ENCODE measurements at regions not wholly inside any gene's neighbourhood (a gene's known extent, or its start where the extent isn't known, plus 50 kb on each side); places are given as distances from the start of the nearest gene placed in this dataset.

DNA sequence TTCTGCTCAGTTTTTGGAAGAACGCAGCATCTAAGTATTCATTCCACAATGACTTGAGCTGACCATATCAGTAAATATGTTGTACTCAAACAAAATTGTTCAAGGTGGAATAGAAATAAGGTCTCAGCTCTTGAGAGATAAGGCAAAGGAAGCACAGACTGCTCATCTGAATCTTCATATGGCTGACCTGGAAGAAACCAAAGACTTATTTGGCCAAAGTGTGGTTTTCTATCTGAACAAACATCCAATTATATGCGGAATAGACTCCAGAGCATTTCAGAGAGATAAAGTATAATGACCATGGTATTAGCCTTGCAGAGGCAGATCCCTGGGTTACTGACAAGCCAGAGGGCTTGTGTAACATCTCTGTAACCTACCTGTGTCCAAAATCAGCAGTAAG is 308.7 kb downstream of the CD83 start:
- no peak for ATAC-seq
- Mint-ChIP-seq H3K9me3 (peaks cover 0 to 2% (median 0%) of the 10 kb centered on the region in 11 donors), H3K27me3 (no peaks in the 10 kb centered on the region), H3K27ac (no peak overlapping the region), H3K36me3 (peaks cover 0 to 5% (median 0%) of the 10 kb centered on the region in 5 donors), H3K4me3 (no peak overlapping the region), H3K4me1 (peaks cover 0 to 13% (median 0%) of the 10 kb centered on the region in 7 donors)
- Histone ChIP-seq H3K27ac (ENCODE audit: low read depth, low read length) (no peak overlapping the region), H3K36me3 (ENCODE audit: control insufficient read depth in 2 of 3, insufficient read depth in 3 of 3, low read length in 3 of 3) (no peaks in the 10 kb centered on the region), H3K4me1 (ENCODE audit: control insufficient read depth in 2 of 2, insufficient read depth in 2 of 2, low read length in 2 of 2) (no peaks in the 10 kb centered on the region), H3K27me3 (ENCODE audit: control insufficient read depth in 2 of 2, insufficient read depth in 2 of 2, low read length in 2 of 2) (no peaks in the 10 kb centered on the region), H3K4me3 (ENCODE audit: low read length) (no peak overlapping the region), H3K9me3 (ENCODE audit: control insufficient read depth in 2 of 3, low read length in 3 of 3) (no peaks in the 10 kb centered on the region)
- intact Hi-C loops (cut with micrococcal nuclease), result no loop called here
- no peak for DNase-seq
- ChIA-PET CTCF (no interaction called here), POLR2A (no interaction called here)

GRCh38 chr6:14428269-14428668 is 310.7 kb downstream of the CD83 start:
- ATAC-seq, result no peak
- H3K27ac Mint-ChIP-seq, result no peak overlapping the region

DNA sequence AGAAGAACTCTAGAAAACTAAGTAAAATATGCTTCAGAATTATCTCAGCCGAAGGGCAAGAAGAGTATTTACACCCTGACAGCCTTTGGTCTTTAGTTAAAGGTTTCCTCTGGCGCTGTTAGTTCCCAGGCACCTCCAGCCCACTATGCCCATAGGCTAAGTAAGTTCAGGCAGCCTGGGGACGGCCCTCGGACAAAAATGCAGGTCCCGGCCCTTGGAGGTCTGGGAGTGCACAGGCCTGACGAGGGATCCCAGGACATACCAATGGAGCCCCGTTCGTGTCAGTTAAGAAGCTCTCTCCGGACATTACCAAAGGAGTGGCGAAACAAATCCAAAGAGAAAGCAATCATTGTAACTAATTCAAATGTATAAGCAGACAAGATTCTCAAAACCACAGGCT is 311.8 kb downstream of the CD83 start:
- Histone ChIP-seq H3K4me1 (ENCODE audit: control insufficient read depth in 2 of 2, insufficient read depth in 2 of 2, low read length in 2 of 2) (no peaks in the 10 kb centered on the region), H3K4me3 (ENCODE audit: low read length) (no peak overlapping the region), H3K27ac (ENCODE audit: low read depth, low read length) (no peak overlapping the region), H3K27me3 (ENCODE audit: control insufficient read depth in 2 of 2, insufficient read depth in 2 of 2, low read length in 2 of 2) (no peaks in the 10 kb centered on the region), H3K36me3 (ENCODE audit: control insufficient read depth in 2 of 3, insufficient read depth in 3 of 3, low read length in 3 of 3) (no peaks in the 10 kb centered on the region), H3K9me3 (ENCODE audit: control insufficient read depth in 2 of 3, low read length in 3 of 3) (no peaks in the 10 kb centered on the region)
- no peak for DNase-seq
- ChIA-PET POLR2A (no interaction called here), CTCF (no interaction called here)
- Mint-ChIP-seq H3K4me3 (no peak overlapping the region), H3K27me3 (no peaks in the 10 kb centered on the region), H3K36me3 (no peaks in the 10 kb centered on the region), H3K4me1 (peaks cover 0 to 5% (median 0%) of the 10 kb centered on the region in 7 donors), H3K27ac (no peak overlapping the region), H3K9me3 (no peaks in the 10 kb centered on the region)
- ATAC-seq, result no peak
- intact Hi-C loops (cut with micrococcal nuclease), result no loop called here

More at GRCh38 chr6:14428269-14428668, 310.7 kb downstream of the CD83 start:
- H3K36me3 ChIP-seq (ENCODE audit: control insufficient read depth in 2 of 3, insufficient read depth in 3 of 3, low read length in 3 of 3), result no peaks in the 10 kb centered on the region
- H3K4me3 ChIP-seq (ENCODE audit: low read length), result no peak overlapping the region
- DNase-seq, result no peak
- no peaks in the 10 kb centered on the region for H3K9me3 ChIP-seq (ENCODE audit: control insufficient read depth in 2 of 3, low read length in 3 of 3)
- H3K27me3 ChIP-seq (ENCODE audit: control insufficient read depth in 2 of 2, insufficient read depth in 2 of 2, low read length in 2 of 2), result no peaks in the 10 kb centered on the region
- H3K27ac ChIP-seq (ENCODE audit: low read depth, low read length), result no peak overlapping the region
- Mint-ChIP-seq H3K4me3 (no peak overlapping the region), H3K27me3 (no peaks in the 10 kb centered on the region), H3K36me3 (peaks cover 0 to 3% (median 0%) of the 10 kb centered on the region in 5 donors), H3K4me1 (peaks cover 0 to 10% (median 0%) of the 10 kb centered on the region in 7 donors), H3K9me3 (no peaks in the 10 kb centered on the region)
- intact Hi-C loops (cut with micrococcal nuclease), result no loop called here
- no peaks in the 10 kb centered on the region for H3K4me1 ChIP-seq (ENCODE audit: control insufficient read depth in 2 of 2, insufficient read depth in 2 of 2, low read length in 2 of 2)
- POLR2A ChIA-PET, result no interaction called here
- CTCF ChIA-PET, result no interaction called here

DNA sequence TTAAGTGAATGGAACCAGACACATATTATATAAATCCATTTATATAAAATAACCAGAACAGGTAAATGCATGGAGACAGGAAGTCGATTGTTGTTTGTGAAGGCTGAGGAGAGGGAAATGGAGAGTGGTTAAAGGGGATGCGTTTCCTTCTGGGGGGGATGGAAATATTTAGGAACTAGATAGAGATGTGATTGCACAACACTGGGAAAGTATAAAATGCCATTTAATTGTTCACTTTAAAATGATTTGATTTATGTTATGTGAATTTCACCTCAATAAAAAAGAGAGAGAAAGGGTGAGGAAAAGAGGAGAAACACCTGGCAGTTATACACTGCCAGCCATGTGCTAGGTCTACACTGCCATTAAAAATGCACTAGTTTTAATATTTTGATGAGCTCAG is 312.6 kb downstream of the CD83 start:
- Histone ChIP-seq H3K4me1 (ENCODE audit: control insufficient read depth in 2 of 2, insufficient read depth in 2 of 2, low read length in 2 of 2) (no peaks in the 10 kb centered on the region), H3K9me3 (ENCODE audit: control insufficient read depth in 2 of 3, low read length in 3 of 3) (no peaks in the 10 kb centered on the region), H3K36me3 (ENCODE audit: control insufficient read depth in 2 of 3, insufficient read depth in 3 of 3, low read length in 3 of 3) (no peaks in the 10 kb centered on the region), H3K27me3 (ENCODE audit: control insufficient read depth in 2 of 2, insufficient read depth in 2 of 2, low read length in 2 of 2) (no peaks in the 10 kb centered on the region), H3K27ac (ENCODE audit: low read depth, low read length) (no peak overlapping the region), H3K4me3 (ENCODE audit: low read length) (no peak overlapping the region)
- no peaks in the 10 kb centered on the region for H3K36me3 Mint-ChIP-seq
- ChIA-PET POLR2A (no interaction called here), CTCF (no interaction called here)
- intact Hi-C loops (cut with micrococcal nuclease), result no loop called here
- H3K9me3 Mint-ChIP-seq, result peaks cover 0 to 4% (median 0%) of the 10 kb centered on the region in 11 donors
- DNase-seq, result no peak
- H3K4me3 Mint-ChIP-seq, result no peak overlapping the region
- no peak overlapping the region for H3K27ac Mint-ChIP-seq
- peaks cover 0 to 2% (median 0%) of the 10 kb centered on the region in 7 donors for H3K4me1 Mint-ChIP-seq
- ATAC-seq, result no peak
- H3K27me3 Mint-ChIP-seq, result no peaks in the 10 kb centered on the region

GRCh38 chr6:14431385-14432330 is 314.1 kb downstream of the CD83 start:
- no peaks in the 10 kb centered on the region for H3K27me3 Mint-ChIP-seq
- H3K27ac Mint-ChIP-seq, result no peak overlapping the region
- no peak overlapping the region for H3K4me3 Mint-ChIP-seq
- ATAC-seq (no peak), DNase-seq (no peak)
- POLR2A ChIA-PET, result no interaction called here
- H3K4me1 ChIP-seq (ENCODE audit: control insufficient read depth in 2 of 2, insufficient read depth in 2 of 2, low read length in 2 of 2), result no peaks in the 10 kb centered on the region
- intact Hi-C loops (cut with micrococcal nuclease), result no loop called here
- H3K4me1 Mint-ChIP-seq, result peaks cover 0 to 2% (median 0%) of the 10 kb centered on the region in 7 donors
- CTCF ChIA-PET, result no interaction called here
- H3K27me3 ChIP-seq (ENCODE audit: control insufficient read depth in 2 of 2, insufficient read depth in 2 of 2, low read length in 2 of 2), result no peaks in the 10 kb centered on the region
- no peaks in the 10 kb centered on the region for H3K36me3 Mint-ChIP-seq
- H3K27ac ChIP-seq (ENCODE audit: low read depth, low read length), result no peak overlapping the region
- peaks cover 0 to 4% (median 0%) of the 10 kb centered on the region in 11 donors for H3K9me3 Mint-ChIP-seq
- H3K36me3 ChIP-seq (ENCODE audit: control insufficient read depth in 2 of 3, insufficient read depth in 3 of 3, low read length in 3 of 3), result no peaks in the 10 kb centered on the region
- H3K9me3 ChIP-seq (ENCODE audit: control insufficient read depth in 2 of 3, low read length in 3 of 3), result no peaks in the 10 kb centered on the region
- H3K4me3 ChIP-seq (ENCODE audit: low read length), result no peak overlapping the region

DNA sequence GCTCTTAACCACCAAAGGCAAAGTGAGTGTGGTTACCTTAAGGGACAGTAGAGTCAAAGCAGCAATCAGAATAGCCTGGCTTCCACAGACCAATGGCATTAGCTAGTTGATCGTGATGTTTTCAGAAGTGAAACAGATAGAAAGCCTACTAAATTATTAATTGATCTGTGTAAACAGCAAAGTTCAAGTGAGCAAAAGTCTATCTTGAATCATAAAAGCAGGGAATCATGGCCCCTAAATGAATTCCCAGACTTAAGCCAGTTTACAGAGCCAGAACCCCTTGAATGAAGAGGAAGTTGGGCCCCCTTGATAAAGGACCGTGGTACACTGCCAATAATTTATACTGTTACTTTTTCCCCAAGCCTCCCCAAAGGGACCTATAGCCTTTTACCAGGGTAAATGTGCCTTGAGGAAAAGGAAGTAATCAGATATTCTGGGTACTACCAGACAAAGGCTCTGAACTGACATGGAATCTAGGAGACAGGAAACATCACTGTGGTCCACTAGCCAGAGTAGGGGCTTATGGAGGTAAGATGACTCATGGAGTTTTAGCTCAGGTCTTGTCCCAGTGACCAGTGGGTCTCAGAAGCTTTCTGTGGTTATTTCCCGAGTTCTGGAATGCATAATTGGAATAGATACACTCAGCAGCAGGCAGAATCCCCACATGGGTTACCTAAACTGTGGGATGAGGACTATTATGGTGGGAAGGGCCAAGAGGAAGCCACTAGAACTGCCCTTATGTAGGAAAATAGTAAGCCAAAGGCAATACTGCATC is 317.5 kb downstream of the CD83 start:
- intact Hi-C loops (cut with micrococcal nuclease), result no loop called here
- Histone ChIP-seq H3K4me1 (ENCODE audit: control insufficient read depth in 2 of 2, insufficient read depth in 2 of 2, low read length in 2 of 2) (no peaks in the 10 kb centered on the region), H3K27ac (ENCODE audit: low read depth, low read length) (no peak overlapping the region), H3K9me3 (ENCODE audit: control insufficient read depth in 2 of 3, low read length in 3 of 3) (no peaks in the 10 kb centered on the region), H3K27me3 (ENCODE audit: control insufficient read depth in 2 of 2, insufficient read depth in 2 of 2, low read length in 2 of 2) (no peaks in the 10 kb centered on the region), H3K4me3 (ENCODE audit: low read length) (no peak overlapping the region), H3K36me3 (ENCODE audit: control insufficient read depth in 2 of 3, insufficient read depth in 3 of 3, low read length in 3 of 3) (no peaks in the 10 kb centered on the region)
- Mint-ChIP-seq H3K36me3 (no peaks in the 10 kb centered on the region), H3K27ac (no peak overlapping the region), H3K27me3 (no peaks in the 10 kb centered on the region), H3K4me3 (no peak overlapping the region), H3K9me3 (peaks cover 0 to 4% (median 0%) of the 10 kb centered on the region in 11 donors), H3K4me1 (peaks cover 0 to 2% (median 0%) of the 10 kb centered on the region in 7 donors)
- POLR2A ChIA-PET, result no interaction called here
- CTCF ChIA-PET, result no interaction called here
- DNase-seq, result no peak
- no peak for ATAC-seq

Data from naive thymus-derived CD4-positive, alpha-beta T cell (primary cell).